ENCODE measurements at regions not wholly inside any gene's neighbourhood (a gene's known extent, or its start where the extent isn't known, plus 50 kb on each side); places are given as distances from the start of the nearest gene placed in this dataset.
A peak's percentile ranks its signal among the peaks of the same experiment; 100 is the strongest.

DNA sequence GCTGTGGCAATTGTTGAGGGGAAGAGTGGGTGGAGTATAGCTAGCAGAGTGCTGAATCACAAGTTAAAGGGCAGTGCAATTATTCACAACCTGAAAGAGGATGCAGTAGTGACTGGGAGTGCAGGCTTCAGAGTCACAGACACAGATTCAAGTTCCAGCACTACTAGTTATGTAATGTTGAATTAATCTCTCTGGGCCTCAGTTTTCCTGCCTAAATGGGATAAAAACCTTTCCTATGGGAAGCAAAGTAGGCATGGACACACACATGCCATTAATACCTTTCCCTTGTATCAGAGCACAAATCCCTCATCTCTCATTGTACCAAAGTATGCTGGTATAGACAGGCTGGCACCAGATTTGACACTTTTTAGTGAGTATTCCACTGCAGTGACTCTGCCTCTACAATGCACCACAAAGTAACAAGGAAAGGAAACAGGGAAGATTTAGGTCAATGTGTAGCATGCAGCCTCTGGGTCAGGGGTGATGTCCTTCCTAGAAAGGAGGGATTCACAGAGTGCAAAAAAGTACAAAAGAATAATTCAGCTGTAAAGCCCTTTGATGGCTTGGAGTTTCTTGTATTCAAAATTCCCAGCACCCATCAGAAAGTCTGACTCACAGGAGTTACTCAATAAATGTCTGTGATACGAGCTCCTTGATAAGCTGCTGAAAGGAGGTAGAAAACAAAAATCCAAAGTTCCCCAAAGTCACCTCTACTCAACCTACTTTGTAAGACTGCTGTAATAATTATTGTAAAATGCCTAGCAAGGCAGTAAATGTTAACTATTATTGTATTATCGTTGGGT lies 507.5 kb upstream of the TGFBR2 start:
- H3K4me3 ChIP-seq: no peak overlapping the region
- H3K27ac ChIP-seq: peak overlapping the region; percentile 62
- H3K4me2 ChIP-seq: no peak overlapping the region
- H4K20me1 ChIP-seq (ENCODE audit: insufficient read depth, poor library complexity, severe bottlenecking): no peaks in the 10 kb centered on the region
- TF ChIP-seq, protein P1, sequence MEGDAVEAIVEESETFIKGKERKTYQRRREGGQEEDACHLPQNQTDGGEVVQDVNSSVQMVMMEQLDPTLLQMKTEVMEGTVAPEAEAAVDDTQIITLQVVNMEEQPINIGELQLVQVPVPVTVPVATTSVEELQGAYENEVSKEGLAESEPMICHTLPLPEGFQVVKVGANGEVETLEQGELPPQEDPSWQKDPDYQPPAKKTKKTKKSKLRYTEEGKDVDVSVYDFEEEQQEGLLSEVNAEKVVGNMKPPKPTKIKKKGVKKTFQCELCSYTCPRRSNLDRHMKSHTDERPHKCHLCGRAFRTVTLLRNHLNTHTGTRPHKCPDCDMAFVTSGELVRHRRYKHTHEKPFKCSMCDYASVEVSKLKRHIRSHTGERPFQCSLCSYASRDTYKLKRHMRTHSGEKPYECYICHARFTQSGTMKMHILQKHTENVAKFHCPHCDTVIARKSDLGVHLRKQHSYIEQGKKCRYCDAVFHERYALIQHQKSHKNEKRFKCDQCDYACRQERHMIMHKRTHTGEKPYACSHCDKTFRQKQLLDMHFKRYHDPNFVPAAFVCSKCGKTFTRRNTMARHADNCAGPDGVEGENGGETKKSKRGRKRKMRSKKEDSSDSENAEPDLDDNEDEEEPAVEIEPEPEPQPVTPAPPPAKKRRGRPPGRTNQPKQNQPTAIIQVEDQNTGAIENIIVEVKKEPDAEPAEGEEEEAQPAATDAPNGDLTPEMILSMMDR (IDR thresholded peaks at IDR 0.05; ENCODE audit: poor library complexity): no peak
- no peaks in the 10 kb centered on the region for H3K9me2 ChIP-seq (replicated peaks; ENCODE audit: insufficient read depth)
- WGBS (ENCODE audit: low lambda C conversion rate, missing lambda C conversion rate): 40% methylated on average over 2 of the region's 2 CpGs
- no peaks in the 10 kb centered on the region for H3K27me3 ChIP-seq
- peaks cover 3% of the 10 kb centered on the region for H3K9me3 ChIP-seq (ENCODE audit: low read depth)
- H3K36me3 ChIP-seq (replicated peaks; ENCODE audit: insufficient read depth, low read depth): no peaks in the 10 kb centered on the region
- H3K4me1 ChIP-seq (ENCODE audit: insufficient read depth): peaks cover 3% of the 10 kb centered on the region
- DNase-seq (ENCODE audit: low spot score): peak; percentile 32
- H3K79me2 ChIP-seq: no peaks in the 10 kb centered on the region
- H2AFZ ChIP-seq: no peak overlapping the region

DNA sequence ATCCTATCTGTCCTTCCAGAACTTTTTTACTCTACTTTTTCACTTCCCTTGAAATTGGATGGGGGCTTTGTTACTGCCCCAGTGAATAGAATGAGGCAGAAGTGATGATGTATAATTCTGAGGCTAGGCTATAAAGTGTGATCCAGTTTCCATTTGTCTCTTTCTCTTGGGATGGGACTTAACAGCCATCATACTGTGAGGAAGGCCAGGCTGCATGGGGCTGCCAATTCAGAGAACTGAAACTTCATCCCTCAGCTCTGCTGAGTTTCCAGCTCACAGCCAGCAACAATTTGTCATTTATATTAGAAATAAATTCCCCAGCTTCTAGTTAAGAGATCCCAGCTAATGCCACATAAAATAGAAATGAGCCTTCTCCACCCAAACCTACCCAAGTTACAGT lies 504.0 kb upstream of the TGFBR2 start:
- Histone ChIP-seq H3K27me3 (no peaks in the 10 kb centered on the region), H3K4me1 (ENCODE audit: insufficient read depth) (peaks cover 3% of the 10 kb centered on the region), H3K79me2 (no peaks in the 10 kb centered on the region), H3K27ac (no peak overlapping the region), H4K20me1 (ENCODE audit: insufficient read depth, poor library complexity, severe bottlenecking) (no peaks in the 10 kb centered on the region), H3K9me3 (ENCODE audit: low read depth) (no peaks in the 10 kb centered on the region), H3K36me3 (replicated peaks; ENCODE audit: insufficient read depth, low read depth) (no peaks in the 10 kb centered on the region), H2AFZ (no peak overlapping the region), H3K4me2 (no peak overlapping the region), H3K9me2 (replicated peaks; ENCODE audit: insufficient read depth) (no peaks in the 10 kb centered on the region), H3K4me3 (no peak overlapping the region)
- no peak for DNase-seq (ENCODE audit: low spot score)
- TF ChIP-seq EZH2phosphoT487 (IDR thresholded peaks at IDR 0.05; ENCODE audit: low read depth, severe bottlenecking, unreplicated experiment) (no peak), EZH2 (IDR thresholded peaks at IDR 0.05; ENCODE audit: borderline replicate concordance) (no peak)
- TF ChIP-seq, protein P1 (IDR thresholded peaks at IDR 0.05; ENCODE audit: poor library complexity): no peak

DNA sequence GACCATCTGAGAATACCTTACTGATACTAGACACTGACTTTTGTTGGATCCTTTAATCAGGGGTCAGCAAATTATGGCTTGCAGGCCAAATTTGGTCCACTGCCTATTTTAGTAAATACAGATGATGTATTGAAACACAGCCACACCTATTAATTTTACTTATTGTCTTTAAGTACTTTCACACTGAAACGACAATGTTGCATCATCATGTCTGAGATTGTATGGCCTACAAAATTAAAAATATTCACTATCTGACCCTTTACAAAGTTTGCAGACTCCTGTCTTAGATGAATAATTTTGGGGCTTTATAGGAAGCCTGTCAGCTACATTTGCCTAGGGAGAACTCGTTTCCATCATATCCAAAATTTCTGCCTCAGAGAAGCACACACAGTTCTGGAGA lies 503.2 kb upstream of the TGFBR2 start:
- H3K4me1 ChIP-seq (ENCODE audit: insufficient read depth): peaks cover 6% of the 10 kb centered on the region

More for the DNA sequence above, 503.2 kb upstream of the TGFBR2 start:
- Histone ChIP-seq H3K9me3 (ENCODE audit: low read depth) (no peaks in the 10 kb centered on the region), H3K27ac (no peak overlapping the region), H2AFZ (no peak overlapping the region), H3K4me3 (no peak overlapping the region), H3K4me2 (no peak overlapping the region), H4K20me1 (ENCODE audit: insufficient read depth, poor library complexity, severe bottlenecking) (no peaks in the 10 kb centered on the region), H3K79me2 (no peaks in the 10 kb centered on the region), H3K9me2 (replicated peaks; ENCODE audit: insufficient read depth) (no peaks in the 10 kb centered on the region), H3K36me3 (replicated peaks; ENCODE audit: insufficient read depth, low read depth) (no peaks in the 10 kb centered on the region), H3K27me3 (no peaks in the 10 kb centered on the region)
- no peak for DNase-seq (ENCODE audit: low spot score)
- 94% methylated on average over 2 of the region's 2 CpGs for WGBS (ENCODE audit: low lambda C conversion rate, missing lambda C conversion rate)
- TF ChIP-seq EZH2 (IDR thresholded peaks at IDR 0.05; ENCODE audit: borderline replicate concordance) (no peak), EZH2phosphoT487 (IDR thresholded peaks at IDR 0.05; ENCODE audit: low read depth, severe bottlenecking, unreplicated experiment) (no peak)
- TF ChIP-seq, protein P1 (IDR thresholded peaks at IDR 0.05; ENCODE audit: poor library complexity): no peak

Data from hepatocyte (in vitro differentiated cells).